RWPE1 (cell line): ENCODE measurements at regions not wholly inside any gene's neighbourhood (a gene's known extent, or its start where the extent isn't known, plus 50 kb on each side); places are given as distances from the start of the nearest gene placed in this dataset.

Experiments
- CTCF ChIA-PET: fragments of 350-600 bp; sonication (Branson Sonifier 250); formaldehyde crosslinking; extraction: SDS; loops from one replicate; lab custom pipeline; 2021; lab: Yijun Ruan, JAX
- POLR2A ChIA-PET: fragments of 400-600 bp; formaldehyde crosslinking; extraction: SDS; loops from one replicate; lab custom pipeline; 2020; ENCODE audit warnings: antibody characterized with exemption; ENCODE audit not compliant: low non-redundant PET; lab: Yijun Ruan, JAX
- DNase-seq: peaks from one replicate; pipeline ENCODE4 v3.0.0; 2012; ENCODE audit warnings: low spot score
- H3K27ac ChIP-seq: fragments of 450-650 bp; 2 replicates; pipeline ENCODE4 v1.5.1; 2017
- CTCF ChIP-seq: fragments of 450-650 bp; conservative IDR thresholded peaks from 2 replicates; pipeline ENCODE4 v1.5.1; 2017; ENCODE audit warnings: low read depth, mild to moderate bottlenecking

GRCh38 chr5:79872291-79872690 lies 118.8 kb downstream of the MTX3 start:
- ChIA-PET CTCF (no interaction called here), POLR2A (no interaction called here)
- no peak for TF ChIP-seq CTCF
- no peak for DNase-seq
- H3K27ac ChIP-seq: no peak overlapping the region

- DNase-seq: no peak
- H3K27ac ChIP-seq: no peak overlapping the region
- ChIA-PET CTCF (interaction anchor here (0.6 kb wide), 1 partner anchor 25 kb away, joined by 3 read pairs; no protein-coding TSS in a partner anchor), POLR2A (no interaction called here)
- TF ChIP-seq CTCF: no peak
These were observed 119.5 kb downstream of the MTX3 start for GRCh38 chr5:79871364-79872120.

GRCh38 chr5:79868163-79868670 lies 122.8 kb downstream of the MTX3 start:
- no peak for TF ChIP-seq CTCF
- CTCF ChIA-PET: no interaction called here
- POLR2A ChIA-PET: no interaction called here
- H3K27ac ChIP-seq: no peak overlapping the region
- DNase-seq: no peak

GRCh38 chr5:79865579-79865978 lies 125.5 kb downstream of the MTX3 start:
- POLR2A ChIA-PET: no interaction called here
- DNase-seq: no peak
- CTCF ChIA-PET: interaction anchor here (0.7 kb wide), 1 partner anchor 125 kb away, joined by 3 read pairs; no protein-coding TSS in a partner anchor
- H3K27ac ChIP-seq: no peak overlapping the region
- no peak for TF ChIP-seq CTCF

- POLR2A ChIA-PET: no interaction called here
- no peak overlapping the region for H3K27ac ChIP-seq
- CTCF ChIA-PET: interaction anchor here (0.7 kb wide), 1 partner anchor 252 kb away, joined by 3 read pairs; the partner anchor contains the start of gene TENT2
- TF ChIP-seq CTCF: no peak
- DNase-seq: no peak
These were observed 126.7 kb downstream of the MTX3 start for GRCh38 chr5:79864364-79864763.

- DNase-seq: no peak
- H3K27ac ChIP-seq: no peak overlapping the region
- ChIA-PET CTCF (no interaction called here), POLR2A (no interaction called here)
- TF ChIP-seq CTCF: no peak
These were observed 131.5 kb downstream of the MTX3 start for GRCh38 chr5:79859588-79859987.
